ENCODE measurements at regions not wholly inside any gene's neighbourhood (a gene's known extent, or its start where the extent isn't known, plus 50 kb on each side); places are given as distances from the start of the nearest gene placed in this dataset.

DNA sequence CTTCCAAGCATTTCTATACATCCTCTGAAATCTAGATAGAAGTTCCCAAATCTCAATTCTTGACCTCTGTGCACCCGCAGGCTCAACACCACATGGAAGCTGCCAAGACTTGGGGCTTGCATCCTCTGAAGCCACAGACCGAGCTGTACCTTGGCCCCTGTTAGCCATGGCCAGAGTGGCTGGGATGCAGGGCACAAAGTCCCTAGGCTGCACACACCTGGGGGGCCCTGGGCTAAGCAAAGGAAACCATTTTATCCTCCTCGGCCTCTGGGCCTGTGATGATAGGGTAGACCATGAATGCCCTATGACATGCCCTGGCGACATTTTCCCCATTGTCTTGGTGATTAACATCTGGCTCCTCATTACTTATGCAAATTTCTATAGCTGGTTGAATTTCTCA lies 97.1 kb upstream of the CCDC39 start:
- no peak for TF ChIP-seq CTCF (IDR thresholded peaks at IDR 0.05)
- TF ChIP-seq EP300 (IDR thresholded peaks at IDR 0.05), result no peak
